OCI-LY7 (cell line): ENCODE measurements at regions not wholly inside any gene's neighbourhood (a gene's known extent, or its start where the extent isn't known, plus 50 kb on each side); places are given as distances from the start of the nearest gene placed in this dataset.

Source experiments
- BruUV-seq: library from RNA; stranded (reverse); fragments of 400-500 nt; replicated peaks from 2 replicates; lab custom pipeline; 2021; lab: Mats Ljungman, UMichigan
- CTCF ChIA-PET: fragments of 300-600 bp; sonication (Branson Sonifier 250); formaldehyde crosslinking; loops from one replicate; lab custom pipeline; 2022; ENCODE audit warnings: antibody characterized with exemption; ENCODE audit not compliant: unreplicated experiment; lab: Charles Lee
- POLR2A ChIA-PET: fragments of 300-600 bp; sonication (Branson Sonifier 250); formaldehyde crosslinking; loops from one replicate; lab custom pipeline; 2022; ENCODE audit warnings: antibody characterized with exemption; lab: Charles Lee
- DNase-seq: peaks from one replicate; pipeline ENCODE4 v3.0.0-alpha.2; 2015; ENCODE audit warnings: low spot score
- H2AFZ ChIP-seq: fragments of 200-600 bp; sonication (generic), shearing (Covaris generic); 2 replicates; pipeline ENCODE4 v1.6.1; 2014; ENCODE audit warnings: mild to moderate bottlenecking, antibody characterized with exemption, low read length, moderate library complexity
- H3K27ac ChIP-seq: fragments of 200-600 bp; sonication (generic); 2 replicates; pipeline ENCODE4 v1.5.1; 2014; ENCODE audit warnings: mixed run types, low read depth, mild to moderate bottlenecking, moderate library complexity, low read length, inconsistent platforms; ENCODE audit not compliant: poor library complexity, severe bottlenecking
- H3K36me3 ChIP-seq: fragments of 200-600 bp; sonication (generic); 2 replicates; pipeline ENCODE4 v1.6.1; 2014; ENCODE audit warnings: mild to moderate bottlenecking, antibody characterized with exemption, low read length, moderate library complexity, mixed read lengths; ENCODE audit not compliant: insufficient read depth
- H3K4me1 ChIP-seq: fragments of 200-600 bp; sonication (generic); 2 replicates; pipeline ENCODE4 v1.5.1; 2014; ENCODE audit warnings: mild to moderate bottlenecking, low read length; ENCODE audit not compliant: insufficient read depth, poor library complexity, severe bottlenecking
- H3K4me2 ChIP-seq: fragments of 200-600 bp; sonication (generic); 2 replicates; pipeline ENCODE4 v1.6.1; 2014; ENCODE audit warnings: mild to moderate bottlenecking, low read length
- H3K4me3 ChIP-seq: fragments of 200-600 bp; sonication (generic); 2 replicates; pipeline ENCODE4 v1.5.1; 2014; ENCODE audit warnings: mild to moderate bottlenecking, low read depth, low read length; ENCODE audit not compliant: poor library complexity, severe bottlenecking
- H3K79me2 ChIP-seq: fragments of 200-600 bp; sonication (generic); 2 replicates; pipeline ENCODE4 v1.6.1; 2016; ENCODE audit warnings: low read depth, mild to moderate bottlenecking, low read length, moderate library complexity, mixed read lengths; ENCODE audit not compliant: insufficient read depth
- H3K9me2 ChIP-seq: fragments of 200-600 bp; sonication (generic); 2 replicates; pipeline ENCODE4 v1.6.1; 2016; ENCODE audit warnings: mild to moderate bottlenecking, low read length, mixed read lengths; ENCODE audit not compliant: insufficient read depth
- H3K9me3 ChIP-seq: fragments of 200-600 bp; sonication (generic); 2 replicates; pipeline ENCODE4 v1.6.1; 2014; ENCODE audit warnings: mild to moderate bottlenecking, mixed run types, low read length, mixed read lengths
- H4K20me1 ChIP-seq: fragments of 200-600 bp; sonication (generic); 2 replicates; pipeline ENCODE4 v1.6.1; 2014; ENCODE audit warnings: mild to moderate bottlenecking, antibody characterized with exemption, low read length, moderate library complexity, mixed read lengths; ENCODE audit not compliant: insufficient read depth
- CTCF ChIP-seq: fragments of 200-600 bp; sonication (generic); conservative IDR thresholded peaks from 2 replicates; pipeline ENCODE4 v1.5.1; 2014; ENCODE audit warnings: mild to moderate bottlenecking, antibody characterized with exemption, low read length, moderate library complexity, mixed read lengths
- EZH2phosphoT487 ChIP-seq: fragments of 200-600 bp; sonication (generic); IDR thresholded peaks from 2 replicates; pipeline ENCODE4 v1.6.1; 2018; ENCODE audit warnings: low read depth, borderline replicate concordance, mild to moderate bottlenecking, mixed run types, antibody characterized with exemption, low read length, moderate library complexity, mixed read lengths
- intact Hi-C: fragments of 100-400 bp; cut with micrococcal nuclease; formaldehyde crosslinking; loops from one replicate; pipeline ENCODE4 v1.10.0; 2022; ENCODE audit not compliant: unreplicated experiment

GRCh38 chr3:16106050-16106449, 68.4 kb upstream of the GALNT15 start:
- H3K4me3 ChIP-seq: no peak overlapping the region
- no peaks in the 10 kb centered on the region for H3K9me3 ChIP-seq
- H3K36me3 ChIP-seq: no peaks in the 10 kb centered on the region
- TF ChIP-seq EZH2phosphoT487 (no peak), CTCF (no peak)
- H2AFZ ChIP-seq: no peak overlapping the region
- no TSS peak for BruUV-seq
- H3K4me2 ChIP-seq: no peak overlapping the region
- no peaks in the 10 kb centered on the region for H4K20me1 ChIP-seq
- ChIA-PET POLR2A (no interaction called here), CTCF (no interaction called here)
- H3K4me1 ChIP-seq: no peaks in the 10 kb centered on the region
- no peak overlapping the region for H3K27ac ChIP-seq
- H3K79me2 ChIP-seq: no peaks in the 10 kb centered on the region
- intact Hi-C loops: no loop called here
- DNase-seq: no peak
- no peaks in the 10 kb centered on the region for H3K9me2 ChIP-seq

- no peak overlapping the region for H3K4me2 ChIP-seq
- H3K4me1 ChIP-seq: no peaks in the 10 kb centered on the region
- no peaks in the 10 kb centered on the region for H3K36me3 ChIP-seq
- no peaks in the 10 kb centered on the region for H3K9me2 ChIP-seq
- no peak overlapping the region for H3K4me3 ChIP-seq
- TF ChIP-seq EZH2phosphoT487: no peak
- no peak for TF ChIP-seq CTCF
- H4K20me1 ChIP-seq: no peaks in the 10 kb centered on the region
- DNase-seq: no peak
- ChIA-PET CTCF (no interaction called here), POLR2A (no interaction called here)
- H3K9me3 ChIP-seq: no peaks in the 10 kb centered on the region
- no peak overlapping the region for H2AFZ ChIP-seq
- H3K27ac ChIP-seq: no peak overlapping the region
- no peaks in the 10 kb centered on the region for H3K79me2 ChIP-seq
- intact Hi-C loops: no loop called here
- BruUV-seq: no TSS peak
Measured at GRCh38 chr3:16108424-16108823, 66.1 kb upstream of the GALNT15 start.

- Histone ChIP-seq H3K27ac (no peak overlapping the region), H3K79me2 (no peaks in the 10 kb centered on the region), H3K4me2 (no peak overlapping the region), H3K9me2 (no peaks in the 10 kb centered on the region), H3K4me3 (no peak overlapping the region), H3K4me1 (no peaks in the 10 kb centered on the region), H3K36me3 (no peaks in the 10 kb centered on the region), H2AFZ (no peak overlapping the region), H3K9me3 (no peaks in the 10 kb centered on the region), H4K20me1 (no peaks in the 10 kb centered on the region)
- no TSS peak for BruUV-seq
- ChIA-PET POLR2A (no interaction called here), CTCF (no interaction called here)
- no peak for TF ChIP-seq EZH2phosphoT487
- no peak for TF ChIP-seq CTCF
- intact Hi-C loops: no loop called here
- no peak for DNase-seq
Measured at GRCh38 chr3:16109929-16110328, 64.6 kb upstream of the GALNT15 start.
